Keratinocyte (primary cell): ENCODE measurements at regions not wholly inside any gene's neighbourhood (a gene's known extent, or its start where the extent isn't known, plus 50 kb on each side); places are given as distances from the start of the nearest gene placed in this dataset.

ENCODE experiments used
- EZH2 ChIP-seq: IDR thresholded peaks from one replicate; pipeline ENCODE4 v1.6.1; 2012; ENCODE audit warnings: inconsistent platforms, mild to moderate bottlenecking, low read length, moderate library complexity
- TF ChIP-seq, protein P1 (sequence below), 3 experiments: IDR thresholded peaks in 1 of 3; conservative IDR thresholded peaks in 1 of 3; optimal IDR thresholded peaks in 1 of 3; 2 replicates in 2 of 3; 3 replicates in 1 of 3; pipeline versions ENCODE3 to v1.5.1; 2011; ENCODE audit warnings: low read length in 3 of 3, mild to moderate bottlenecking in 3 of 3, moderate library complexity in 2 of 3, control low read depth in 1 of 3, inconsistent platforms in 1 of 3; ENCODE audit not compliant: insufficient read depth in 2 of 3; ENCODE audit errors: extremely low read depth in 1 of 3

DNA sequence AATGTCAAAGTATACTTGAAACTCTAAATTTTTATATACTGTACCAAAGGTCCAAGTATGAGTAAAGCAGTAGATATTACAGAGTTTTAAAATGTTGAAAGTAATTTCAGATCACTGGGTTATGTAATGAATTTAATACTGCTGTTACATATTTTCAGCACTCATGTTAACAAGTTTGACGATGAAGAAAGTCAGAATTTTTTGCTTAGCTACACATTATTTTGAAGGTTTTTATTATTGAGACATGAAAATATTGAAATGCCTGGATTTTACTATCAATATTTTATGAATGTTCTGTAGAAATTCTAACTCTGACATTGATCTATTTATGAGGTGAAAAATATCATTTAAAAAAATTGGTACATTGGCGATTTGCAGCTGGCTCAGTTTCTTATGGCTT lies 1030.3 kb downstream of the FSCB start:
- TF ChIP-seq, protein P1, sequence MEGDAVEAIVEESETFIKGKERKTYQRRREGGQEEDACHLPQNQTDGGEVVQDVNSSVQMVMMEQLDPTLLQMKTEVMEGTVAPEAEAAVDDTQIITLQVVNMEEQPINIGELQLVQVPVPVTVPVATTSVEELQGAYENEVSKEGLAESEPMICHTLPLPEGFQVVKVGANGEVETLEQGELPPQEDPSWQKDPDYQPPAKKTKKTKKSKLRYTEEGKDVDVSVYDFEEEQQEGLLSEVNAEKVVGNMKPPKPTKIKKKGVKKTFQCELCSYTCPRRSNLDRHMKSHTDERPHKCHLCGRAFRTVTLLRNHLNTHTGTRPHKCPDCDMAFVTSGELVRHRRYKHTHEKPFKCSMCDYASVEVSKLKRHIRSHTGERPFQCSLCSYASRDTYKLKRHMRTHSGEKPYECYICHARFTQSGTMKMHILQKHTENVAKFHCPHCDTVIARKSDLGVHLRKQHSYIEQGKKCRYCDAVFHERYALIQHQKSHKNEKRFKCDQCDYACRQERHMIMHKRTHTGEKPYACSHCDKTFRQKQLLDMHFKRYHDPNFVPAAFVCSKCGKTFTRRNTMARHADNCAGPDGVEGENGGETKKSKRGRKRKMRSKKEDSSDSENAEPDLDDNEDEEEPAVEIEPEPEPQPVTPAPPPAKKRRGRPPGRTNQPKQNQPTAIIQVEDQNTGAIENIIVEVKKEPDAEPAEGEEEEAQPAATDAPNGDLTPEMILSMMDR (optimal IDR thresholded peaks at IDR 0.05 in 1 of 3, IDR thresholded peaks at IDR 0.05 in 1 of 3, conservative IDR thresholded peaks at IDR 0.05 in 1 of 3; ENCODE audit: extremely low read depth in 1 of 3, insufficient read depth in 2 of 3, low read length in 3 of 3): no peak
- no peak for TF ChIP-seq EZH2
